A549 (cell line): ENCODE measurements at regions not wholly inside any gene's neighbourhood (a gene's known extent, or its start where the extent isn't known, plus 50 kb on each side); places are given as distances from the start of the nearest gene placed in this dataset.

ENCODE experiments used
- HES2 ChIP-seq: fragments of >200 bp; sonication (Bioruptor Twin); formaldehyde crosslinking; IDR thresholded peaks from 2 replicates; pipeline ENCODE4 v1.6.1; 2016
- MAFK ChIP-seq: fragments of 450-650 bp; IDR thresholded peaks from 2 replicates; pipeline ENCODE4 v1.6.1; 2014; ENCODE audit not compliant: partially characterized antibody
- POLR2A ChIP-seq: IDR thresholded peaks from 2 replicates; pipeline ENCODE4 v1.6.1; 2012; ENCODE audit warnings: mild to moderate bottlenecking, low read length
- POLR2AphosphoS2 ChIP-seq: conservative IDR thresholded peaks from 2 replicates; pipeline ENCODE4 v1.6.1; 2012; ENCODE audit warnings: low read length, improper control_type of control experiment, inconsistent platforms
- RAD21 ChIP-seq, 2 experiments: fragments of >200 bp in 1 of 2; sonication (Bioruptor Twin) in 1 of 2; formaldehyde crosslinking in 1 of 2; IDR thresholded peaks in 1 of 2; conservative IDR thresholded peaks in 1 of 2; 2 replicates in 1 of 2; 3 replicates in 1 of 2; pipeline ENCODE4 v1.6.1; 2012 to 2018; ENCODE audit warnings: inconsistent platforms in 1 of 2
- TF ChIP-seq, protein P1 (sequence below): IDR thresholded peaks from 2 replicates; pipeline ENCODE4 v1.6.1; 2012
- TF ChIP-seq, protein P2 (sequence below): fragments of >200 bp; sonication (Bioruptor Twin); formaldehyde crosslinking; IDR thresholded peaks from 3 replicates; pipeline ENCODE4 v1.5.1; 2016

GRCh38 chr10:44685220-44685619 is 225.9 kb upstream of the TMEM72 start:
- TF ChIP-seq HES2: no peak
- TF ChIP-seq, protein P1, sequence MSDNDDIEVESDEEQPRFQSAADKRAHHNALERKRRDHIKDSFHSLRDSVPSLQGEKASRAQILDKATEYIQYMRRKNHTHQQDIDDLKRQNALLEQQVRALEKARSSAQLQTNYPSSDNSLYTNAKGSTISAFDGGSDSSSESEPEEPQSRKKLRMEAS: no peak
- TF ChIP-seq POLR2AphosphoS2: no peak
- TF ChIP-seq MAFK: no peak
- TF ChIP-seq, protein P2, sequence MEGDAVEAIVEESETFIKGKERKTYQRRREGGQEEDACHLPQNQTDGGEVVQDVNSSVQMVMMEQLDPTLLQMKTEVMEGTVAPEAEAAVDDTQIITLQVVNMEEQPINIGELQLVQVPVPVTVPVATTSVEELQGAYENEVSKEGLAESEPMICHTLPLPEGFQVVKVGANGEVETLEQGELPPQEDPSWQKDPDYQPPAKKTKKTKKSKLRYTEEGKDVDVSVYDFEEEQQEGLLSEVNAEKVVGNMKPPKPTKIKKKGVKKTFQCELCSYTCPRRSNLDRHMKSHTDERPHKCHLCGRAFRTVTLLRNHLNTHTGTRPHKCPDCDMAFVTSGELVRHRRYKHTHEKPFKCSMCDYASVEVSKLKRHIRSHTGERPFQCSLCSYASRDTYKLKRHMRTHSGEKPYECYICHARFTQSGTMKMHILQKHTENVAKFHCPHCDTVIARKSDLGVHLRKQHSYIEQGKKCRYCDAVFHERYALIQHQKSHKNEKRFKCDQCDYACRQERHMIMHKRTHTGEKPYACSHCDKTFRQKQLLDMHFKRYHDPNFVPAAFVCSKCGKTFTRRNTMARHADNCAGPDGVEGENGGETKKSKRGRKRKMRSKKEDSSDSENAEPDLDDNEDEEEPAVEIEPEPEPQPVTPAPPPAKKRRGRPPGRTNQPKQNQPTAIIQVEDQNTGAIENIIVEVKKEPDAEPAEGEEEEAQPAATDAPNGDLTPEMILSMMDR: no peak
- no peak for TF ChIP-seq RAD21 (conservative IDR thresholded peaks at IDR 0.05 in 1 of 2, IDR thresholded peaks at IDR 0.05 in 1 of 2)
- TF ChIP-seq POLR2A: no peak
